ENCODE measurements at regions not wholly inside any gene's neighbourhood (a gene's known extent, or its start where the extent isn't known, plus 50 kb on each side); places are given as distances from the start of the nearest gene placed in this dataset.

DNA sequence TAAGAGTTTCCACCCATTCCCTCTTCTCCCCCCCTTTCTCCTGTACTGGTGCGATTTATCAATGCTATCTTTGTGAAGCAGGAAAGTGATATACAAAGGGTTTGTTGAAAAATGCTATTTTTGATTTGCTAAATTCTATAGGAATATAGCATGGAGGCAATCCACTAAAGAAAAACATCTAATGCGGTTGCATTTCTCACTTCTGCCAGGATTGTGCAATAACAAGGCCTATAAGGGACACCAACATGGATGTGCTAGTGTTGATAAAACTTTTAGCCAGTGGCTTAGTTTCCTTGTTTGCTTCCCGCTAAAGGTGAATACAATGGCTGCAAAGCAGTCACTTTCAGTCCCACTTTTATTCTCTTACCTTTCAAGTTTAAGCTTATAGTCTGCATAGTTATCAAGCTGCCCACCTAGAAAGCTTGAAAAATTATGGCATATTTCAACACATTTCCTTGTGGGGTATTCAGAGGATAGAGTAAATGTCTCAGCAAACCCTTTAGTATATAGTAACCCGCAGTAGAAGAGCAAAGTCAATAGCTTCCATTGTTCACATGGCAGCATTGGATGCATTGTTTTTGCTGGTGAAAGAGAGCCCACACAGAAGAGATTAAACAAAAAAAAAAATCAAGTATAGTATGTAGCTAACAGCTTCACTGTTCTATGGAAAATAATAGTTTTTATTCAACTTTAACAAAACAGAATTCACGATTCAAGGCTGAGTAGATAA is 674.6 kb upstream of the SEMA6A start:
- Histone ChIP-seq H3K9ac (ENCODE audit: low read length) (no peak overlapping the region), H3K27ac (ENCODE audit: low read depth, low read length) (no peak overlapping the region), H3K27me3 (ENCODE audit: control insufficient read depth, insufficient read depth, low read length) (no peaks in the 10 kb centered on the region), H3K36me3 (ENCODE audit: control insufficient read depth, insufficient read depth, low read length) (no peaks in the 10 kb centered on the region), H3K4me3 (ENCODE audit: low read depth, low read length) (no peak overlapping the region), H3K9me3 (ENCODE audit: control insufficient read depth, insufficient read depth, low read depth, low read length) (no peaks in the 10 kb centered on the region), H3K4me1 (ENCODE audit: control insufficient read depth, insufficient read depth, low read length) (peaks cover 8% of the 10 kb centered on the region)

DNA sequence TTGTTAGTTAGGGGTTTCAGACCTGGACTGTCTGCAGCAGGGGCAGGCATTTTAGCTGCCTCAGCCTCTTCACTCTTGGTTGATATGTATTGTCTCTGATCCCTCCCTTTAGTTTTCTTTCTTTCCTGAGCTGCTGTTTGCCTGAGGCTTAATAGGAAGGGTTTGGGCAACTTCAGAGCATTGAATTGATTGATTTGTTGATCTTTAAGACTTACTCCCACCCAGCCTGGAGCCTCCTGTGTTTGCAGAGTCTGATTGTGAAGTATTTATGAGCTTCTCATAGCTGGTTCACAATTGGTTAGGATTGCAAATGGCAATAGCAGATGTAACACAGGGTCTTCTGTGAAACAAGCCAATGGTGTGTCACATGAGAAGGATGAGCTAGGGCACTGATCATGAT is 671.8 kb upstream of the SEMA6A start:
- Histone ChIP-seq H3K27ac (ENCODE audit: low read depth, low read length) (no peak overlapping the region), H3K4me1 (ENCODE audit: control insufficient read depth, insufficient read depth, low read length) (peaks cover 5% of the 10 kb centered on the region), H3K9me3 (ENCODE audit: control insufficient read depth, insufficient read depth, low read depth, low read length) (peaks cover 9% of the 10 kb centered on the region), H3K4me3 (ENCODE audit: low read depth, low read length) (no peak overlapping the region), H3K9ac (ENCODE audit: low read length) (no peak overlapping the region), H3K36me3 (ENCODE audit: control insufficient read depth, insufficient read depth, low read length) (no peaks in the 10 kb centered on the region), H3K27me3 (ENCODE audit: control insufficient read depth, insufficient read depth, low read length) (no peaks in the 10 kb centered on the region)

DNA sequence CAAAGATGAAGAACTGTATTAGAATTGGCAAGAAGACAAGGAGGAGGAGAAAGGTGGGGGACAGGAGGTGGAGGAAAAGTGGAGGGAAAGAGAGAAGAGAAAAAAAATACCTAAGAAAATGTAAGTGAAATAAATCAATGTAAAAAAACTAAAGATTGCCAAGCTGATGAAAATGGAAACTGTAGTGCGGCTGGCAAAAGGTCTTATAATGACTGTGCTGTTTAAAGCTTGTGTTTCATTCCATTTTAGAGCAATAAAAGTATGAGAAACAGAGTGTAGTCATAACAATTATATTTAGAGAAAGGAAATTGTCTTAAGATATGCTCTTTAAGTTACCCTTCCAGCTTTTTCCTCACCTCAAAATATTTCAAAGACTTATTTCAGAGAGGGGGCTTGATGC is 670.5 kb upstream of the SEMA6A start:
- H3K9me3 ChIP-seq (ENCODE audit: control insufficient read depth, insufficient read depth, low read depth, low read length), result peaks cover 22% of the 10 kb centered on the region
- H3K27me3 ChIP-seq (ENCODE audit: control insufficient read depth, insufficient read depth, low read length), result no peaks in the 10 kb centered on the region
- no peak overlapping the region for H3K27ac ChIP-seq (ENCODE audit: low read depth, low read length)
- no peak overlapping the region for H3K9ac ChIP-seq (ENCODE audit: low read length)
- peaks cover 5% of the 10 kb centered on the region for H3K4me1 ChIP-seq (ENCODE audit: control insufficient read depth, insufficient read depth, low read length)
- no peaks in the 10 kb centered on the region for H3K36me3 ChIP-seq (ENCODE audit: control insufficient read depth, insufficient read depth, low read length)
- no peak overlapping the region for H3K4me3 ChIP-seq (ENCODE audit: low read depth, low read length)

DNA sequence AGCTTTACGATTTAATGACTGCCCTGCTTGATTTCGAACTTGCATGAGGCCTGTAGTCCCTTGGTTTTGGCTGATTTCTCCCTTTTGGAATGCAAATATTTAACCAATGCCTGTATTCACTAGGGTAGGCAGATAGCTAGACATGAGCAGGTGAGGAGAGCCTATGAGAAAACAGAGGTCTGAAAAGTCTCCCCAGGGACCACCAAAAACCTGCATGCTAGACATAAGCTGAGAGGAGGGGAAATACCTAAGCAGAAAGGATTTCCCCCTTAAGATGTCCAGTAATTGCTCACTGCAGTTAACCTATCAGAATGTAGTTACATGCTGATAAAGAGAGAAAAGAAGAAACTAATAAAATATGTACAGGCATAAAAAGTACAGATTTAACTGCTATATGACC is 667.4 kb upstream of the SEMA6A start:
- Histone ChIP-seq H3K27ac (ENCODE audit: low read depth, low read length) (no peak overlapping the region), H3K36me3 (ENCODE audit: control insufficient read depth, insufficient read depth, low read length) (no peaks in the 10 kb centered on the region), H3K9ac (ENCODE audit: low read length) (no peak overlapping the region), H3K9me3 (ENCODE audit: control insufficient read depth, insufficient read depth, low read depth, low read length) (peaks cover 23% of the 10 kb centered on the region), H3K4me3 (ENCODE audit: low read depth, low read length) (no peak overlapping the region), H3K4me1 (ENCODE audit: control insufficient read depth, insufficient read depth, low read length) (peaks cover 5% of the 10 kb centered on the region), H3K27me3 (ENCODE audit: control insufficient read depth, insufficient read depth, low read length) (no peaks in the 10 kb centered on the region)

DNA sequence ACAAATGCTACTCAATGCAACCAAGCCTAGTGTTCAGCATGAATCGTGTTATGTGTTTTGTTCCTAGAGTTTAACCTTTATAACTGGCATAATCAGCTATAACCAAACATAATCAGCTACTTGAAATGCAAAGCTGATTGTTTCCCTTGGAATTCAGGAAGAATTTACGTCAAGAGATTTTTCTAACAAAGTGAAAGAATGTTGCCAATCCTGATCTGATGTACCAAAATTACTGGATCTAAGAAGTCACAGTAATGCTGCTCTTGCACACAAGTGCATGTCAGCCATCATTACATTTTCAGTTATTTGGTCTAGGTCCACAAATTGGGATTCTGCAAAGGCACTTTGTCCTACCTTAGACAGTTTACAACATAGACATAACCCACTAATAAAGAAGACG is 662.3 kb upstream of the SEMA6A start:
- Histone ChIP-seq H3K36me3 (ENCODE audit: control insufficient read depth, insufficient read depth, low read length) (no peaks in the 10 kb centered on the region), H3K27ac (ENCODE audit: low read depth, low read length) (no peak overlapping the region), H3K9me3 (ENCODE audit: control insufficient read depth, insufficient read depth, low read depth, low read length) (peaks cover 19% of the 10 kb centered on the region), H3K9ac (ENCODE audit: low read length) (no peak overlapping the region), H3K27me3 (ENCODE audit: control insufficient read depth, insufficient read depth, low read length) (no peaks in the 10 kb centered on the region), H3K4me1 (ENCODE audit: control insufficient read depth, insufficient read depth, low read length) (no peaks in the 10 kb centered on the region), H3K4me3 (ENCODE audit: low read depth, low read length) (no peak overlapping the region)

DNA sequence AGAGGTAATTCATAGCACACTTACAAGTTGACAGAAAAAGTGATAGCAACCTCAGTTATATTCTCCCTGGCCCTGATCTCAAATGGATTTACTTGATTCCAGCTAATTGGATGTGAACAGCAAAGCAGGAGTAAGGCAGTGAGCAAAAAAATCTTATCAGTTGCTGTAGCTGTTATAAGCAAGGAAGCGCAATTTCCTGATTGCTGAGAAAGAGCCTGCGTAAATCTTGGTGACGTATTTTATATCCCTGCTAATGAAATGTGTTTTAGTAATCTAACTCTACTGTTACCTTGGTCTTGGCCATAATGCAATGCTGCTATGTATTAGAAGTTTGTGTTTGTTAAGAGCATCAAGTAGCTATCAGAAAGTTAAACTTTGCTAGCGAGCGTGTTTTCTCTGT is 661.2 kb upstream of the SEMA6A start:
- Histone ChIP-seq H3K4me1 (ENCODE audit: control insufficient read depth, insufficient read depth, low read length) (no peaks in the 10 kb centered on the region), H3K27ac (ENCODE audit: low read depth, low read length) (no peak overlapping the region), H3K27me3 (ENCODE audit: control insufficient read depth, insufficient read depth, low read length) (no peaks in the 10 kb centered on the region), H3K9me3 (ENCODE audit: control insufficient read depth, insufficient read depth, low read depth, low read length) (peaks cover 8% of the 10 kb centered on the region), H3K4me3 (ENCODE audit: low read depth, low read length) (no peak overlapping the region), H3K9ac (ENCODE audit: low read length) (no peak overlapping the region), H3K36me3 (ENCODE audit: control insufficient read depth, insufficient read depth, low read length) (no peaks in the 10 kb centered on the region)

DNA sequence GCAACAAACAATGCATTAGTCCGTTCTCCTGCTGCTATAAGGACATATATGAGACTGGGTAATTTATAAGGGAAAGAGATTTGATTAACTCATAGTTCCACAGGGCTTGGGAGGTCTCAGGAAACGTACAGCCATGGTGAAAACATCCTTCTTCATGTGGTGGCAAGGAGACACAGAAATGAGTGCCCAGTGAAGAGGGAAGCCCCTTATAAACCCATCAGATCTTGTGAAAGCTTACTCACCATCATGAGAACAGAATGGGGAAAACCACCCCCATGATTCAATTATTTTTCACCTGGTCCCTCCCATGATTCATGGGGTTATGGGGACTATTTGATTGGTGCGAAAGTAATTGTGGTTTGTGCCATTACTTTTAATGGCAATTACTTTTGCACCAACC is 655.8 kb upstream of the SEMA6A start:
- no peaks in the 10 kb centered on the region for H3K9me3 ChIP-seq (ENCODE audit: control insufficient read depth, insufficient read depth, low read depth, low read length)
- H3K4me3 ChIP-seq (ENCODE audit: low read depth, low read length), result no peak overlapping the region
- no peak overlapping the region for H3K27ac ChIP-seq (ENCODE audit: low read depth, low read length)
- H3K4me1 ChIP-seq (ENCODE audit: control insufficient read depth, insufficient read depth, low read length), result no peaks in the 10 kb centered on the region
- no peaks in the 10 kb centered on the region for H3K36me3 ChIP-seq (ENCODE audit: control insufficient read depth, insufficient read depth, low read length)
- H3K9ac ChIP-seq (ENCODE audit: low read length), result no peak overlapping the region
- H3K27me3 ChIP-seq (ENCODE audit: control insufficient read depth, insufficient read depth, low read length), result no peaks in the 10 kb centered on the region

DNA sequence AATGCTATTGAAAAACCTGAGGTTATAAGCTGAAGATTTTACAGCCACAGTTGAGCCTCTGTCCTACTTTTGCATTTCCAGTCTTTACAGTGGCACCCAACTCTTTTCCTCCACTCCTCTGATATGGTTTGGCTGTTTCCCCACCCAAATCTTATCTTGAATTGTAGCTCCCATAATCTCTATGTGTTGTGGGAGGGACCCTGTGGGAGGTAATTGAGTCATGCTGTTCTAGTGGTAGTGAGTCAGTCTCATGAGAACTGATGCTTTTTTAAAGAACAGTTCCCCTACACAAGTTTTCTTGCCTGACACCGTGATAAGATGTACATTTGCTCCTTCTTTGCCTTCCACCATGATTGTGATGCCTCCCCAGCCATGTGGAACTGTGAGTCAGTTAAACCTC is 646.1 kb upstream of the SEMA6A start:
- no peaks in the 10 kb centered on the region for H3K36me3 ChIP-seq (ENCODE audit: control insufficient read depth, insufficient read depth, low read length)
- H3K9me3 ChIP-seq (ENCODE audit: control insufficient read depth, insufficient read depth, low read depth, low read length), result no peaks in the 10 kb centered on the region; the same call in 1 of the 2 replicates

DNA sequence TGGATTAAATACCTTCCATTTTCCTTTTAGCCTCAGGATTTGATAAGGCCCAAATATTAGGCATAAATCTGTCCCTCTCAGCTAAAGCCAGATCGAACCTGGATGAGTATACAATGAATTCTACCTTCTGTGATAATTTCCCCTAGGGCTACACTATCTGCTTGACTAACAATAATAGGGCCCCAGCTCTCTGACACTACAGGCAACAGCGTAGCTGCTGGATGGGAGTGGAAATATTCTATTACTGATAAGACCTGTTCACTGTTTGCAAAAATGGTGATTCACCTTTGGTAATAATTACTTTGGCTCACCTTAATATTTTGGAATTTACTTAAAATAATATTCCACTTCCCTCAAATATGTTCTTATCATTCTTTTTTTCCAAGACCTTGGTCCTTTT is 644.2 kb upstream of the SEMA6A start:
- Histone ChIP-seq H3K4me1 (ENCODE audit: control insufficient read depth, insufficient read depth, low read length) (no peaks in the 10 kb centered on the region), H3K36me3 (ENCODE audit: control insufficient read depth, insufficient read depth, low read length) (no peaks in the 10 kb centered on the region), H3K27ac (ENCODE audit: low read depth, low read length) (no peak overlapping the region), H3K9ac (ENCODE audit: low read length) (no peak overlapping the region), H3K9me3 (ENCODE audit: control insufficient read depth, insufficient read depth, low read depth, low read length) (no peaks in the 10 kb centered on the region; the same call in 1 of the 2 replicates), H3K4me3 (ENCODE audit: low read depth, low read length) (no peak overlapping the region), H3K27me3 (ENCODE audit: control insufficient read depth, insufficient read depth, low read length) (no peaks in the 10 kb centered on the region)

More for the DNA sequence above, 646.1 kb upstream of the SEMA6A start:
- Histone ChIP-seq H3K4me3 (ENCODE audit: low read depth, low read length) (no peak overlapping the region), H3K4me1 (ENCODE audit: control insufficient read depth, insufficient read depth, low read length) (no peaks in the 10 kb centered on the region), H3K9ac (ENCODE audit: low read length) (no peak overlapping the region), H3K27ac (ENCODE audit: low read depth, low read length) (no peak overlapping the region), H3K27me3 (ENCODE audit: control insufficient read depth, insufficient read depth, low read length) (no peaks in the 10 kb centered on the region)

DNA sequence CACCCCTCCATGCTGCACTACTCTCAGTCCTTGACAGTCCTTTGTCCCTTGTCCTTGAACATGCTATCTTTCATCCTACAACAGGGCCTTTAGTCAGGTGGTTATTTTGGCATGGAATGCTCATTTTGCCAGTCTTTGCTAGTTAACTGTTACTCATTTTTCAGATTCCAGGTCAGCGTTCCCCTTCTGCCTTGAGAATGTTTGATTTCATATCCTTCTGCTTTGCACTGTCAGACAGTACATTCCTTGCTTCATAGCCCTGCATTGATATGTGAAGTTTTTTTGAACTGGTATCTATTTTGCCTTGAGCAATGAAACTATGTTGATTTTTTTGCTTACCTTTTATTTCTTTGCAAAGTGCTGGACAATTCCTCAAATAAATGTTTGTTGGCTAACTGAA is 638.2 kb upstream of the SEMA6A start:
- no peaks in the 10 kb centered on the region; the same call in 1 of the 2 replicates for H3K9me3 ChIP-seq (ENCODE audit: control insufficient read depth, insufficient read depth, low read depth, low read length)
- H3K27me3 ChIP-seq (ENCODE audit: control insufficient read depth, insufficient read depth, low read length), result no peaks in the 10 kb centered on the region
- no peaks in the 10 kb centered on the region for H3K4me1 ChIP-seq (ENCODE audit: control insufficient read depth, insufficient read depth, low read length)
- no peak overlapping the region for H3K9ac ChIP-seq (ENCODE audit: low read length)
- H3K4me3 ChIP-seq (ENCODE audit: low read depth, low read length), result no peak overlapping the region
- no peaks in the 10 kb centered on the region for H3K36me3 ChIP-seq (ENCODE audit: control insufficient read depth, insufficient read depth, low read length)
- no peak overlapping the region for H3K27ac ChIP-seq (ENCODE audit: low read depth, low read length)

DNA sequence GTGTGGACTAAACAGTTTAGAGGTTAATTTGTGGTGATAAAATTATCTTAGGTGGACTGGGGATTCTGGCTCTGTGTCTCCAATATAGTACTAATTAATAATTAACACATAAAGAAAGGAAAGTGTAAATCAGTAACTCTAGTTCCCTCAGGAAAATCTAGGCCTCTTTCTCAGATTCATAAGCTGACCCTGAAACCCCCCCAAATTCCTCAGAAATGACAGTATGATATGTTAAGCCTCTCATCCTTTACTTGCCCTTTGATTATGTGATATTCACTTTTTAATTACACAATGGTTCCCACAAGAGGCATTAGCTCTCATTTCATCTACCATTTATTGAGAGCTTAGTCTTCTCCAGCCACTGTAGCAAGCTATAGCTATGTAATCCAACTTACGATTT is 636.2 kb upstream of the SEMA6A start:
- Histone ChIP-seq H3K27me3 (ENCODE audit: control insufficient read depth, insufficient read depth, low read length) (no peaks in the 10 kb centered on the region), H3K27ac (ENCODE audit: low read depth, low read length) (no peak overlapping the region), H3K4me1 (ENCODE audit: control insufficient read depth, insufficient read depth, low read length) (peaks cover 8% of the 10 kb centered on the region), H3K9ac (ENCODE audit: low read length) (no peak overlapping the region), H3K9me3 (ENCODE audit: control insufficient read depth, insufficient read depth, low read depth, low read length) (no peaks in the 10 kb centered on the region; the same call in 1 of the 2 replicates), H3K36me3 (ENCODE audit: control insufficient read depth, insufficient read depth, low read length) (no peaks in the 10 kb centered on the region), H3K4me3 (ENCODE audit: low read depth, low read length) (no peak overlapping the region)
